H1 (cell line): ENCODE measurements at regions not wholly inside any gene's neighbourhood (a gene's known extent, or its start where the extent isn't known, plus 50 kb on each side); places are given as distances from the start of the nearest gene placed in this dataset.

ENCODE experiments used
- CTCF ChIA-PET: fragments of 300-600 bp; sonication (Branson Sonifier 250); formaldehyde crosslinking; loops from one replicate; lab custom pipeline; 2021; ENCODE audit not compliant: partially characterized antibody; lab: Charles Lee
- POLR2A ChIA-PET: fragments of 300-600 bp; sonication (Branson Sonifier 250); formaldehyde crosslinking; loops from one replicate; lab custom pipeline; 2021; ENCODE audit warnings: inconsistent platforms; ENCODE audit not compliant: partially characterized antibody; lab: Charles Lee
- DNase-seq, 2 experiments: peaks; one replicate each; pipeline versions ENCODE4 v3.0.0 to v3.0.0-alpha.2; 2010 to 2022; ENCODE audit warnings: low spot score in 2 of 2, low read depth in 1 of 2, mixed read lengths in 1 of 2
- FAIRE-seq: peaks from 2 replicates; lab custom pipeline; 2011; peaks lifted over from hg19 to GRCh38; lab: Jason Lieb, UNC
- H2AFZ ChIP-seq: 2 replicates; pipeline ENCODE4 v1.8.1; 2012; ENCODE audit warnings: low read length, inconsistent platforms
- H2AK5ac ChIP-seq: 2 replicates; pipeline ENCODE4 v1.6.1; 2013; ENCODE audit warnings: low read depth, low read length
- H2BK120ac ChIP-seq: replicated peaks from 2 replicates; pipeline ENCODE3; 2013; ENCODE audit warnings: low read depth, low read length, inconsistent platforms
- H2BK12ac ChIP-seq: 2 replicates; pipeline ENCODE4 v1.6.1; 2013; ENCODE audit warnings: low read depth, low read length
- H2BK15ac ChIP-seq: 2 replicates; pipeline ENCODE4 v1.6.1; 2013; ENCODE audit warnings: low read length
- H2BK20ac ChIP-seq: 2 replicates; pipeline ENCODE4 v1.6.1; 2013; ENCODE audit warnings: low read length
- H2BK5ac ChIP-seq: 2 replicates; pipeline ENCODE4 v1.6.1; 2013; ENCODE audit warnings: low read depth, low read length
- H3K14ac ChIP-seq: 2 replicates; pipeline ENCODE4 v1.6.1; 2013; ENCODE audit warnings: inconsistent platforms; ENCODE audit not compliant: insufficient read length
- H3K18ac ChIP-seq: 2 replicates; pipeline ENCODE4 v1.6.1; 2013; ENCODE audit warnings: low read length; ENCODE audit errors: extremely low read depth
- H3K23ac ChIP-seq: 2 replicates; pipeline ENCODE4 v1.6.1; 2013; ENCODE audit warnings: inconsistent platforms; ENCODE audit not compliant: insufficient read length
- H3K23me2 ChIP-seq: 2 replicates; pipeline ENCODE4 v1.6.1; 2013; ENCODE audit warnings: low read depth, low read length
- H3K27ac ChIP-seq: 2 replicates; pipeline ENCODE4 v1.6.1; 2011; ENCODE audit warnings: low read depth, low read length, inconsistent platforms
- H3K27me3 ChIP-seq, 4 experiments: replicated peaks in 1 of 4; 1 replicate in 1 of 4; 2 replicates in 3 of 4; pipeline versions ENCODE4 v1.6.1 to v1.8.1; 2011 to 2013; ENCODE audit warnings: low read length in 3 of 4, mild to moderate bottlenecking in 3 of 4, inconsistent platforms in 2 of 4, mixed read lengths in 2 of 4, moderate library complexity in 1 of 4; ENCODE audit not compliant: control insufficient read depth in 3 of 4, insufficient read depth in 3 of 4; ENCODE audit errors: extremely low read depth in 1 of 4
- H3K36me3 ChIP-seq, 4 experiments: 2 replicates each; pipeline versions ENCODE4 v1.6.1 to v1.8.1; 2011 to 2013; ENCODE audit warnings: mild to moderate bottlenecking in 4 of 4, low read length in 3 of 4, moderate library complexity in 2 of 4, control low read depth in 1 of 4, inconsistent platforms in 1 of 4; ENCODE audit not compliant: insufficient read depth in 4 of 4, control insufficient read depth in 2 of 4
- H3K4ac ChIP-seq: replicated peaks from 2 replicates; pipeline ENCODE3; 2013; ENCODE audit warnings: low read length, low read depth, mixed read lengths, inconsistent platforms; ENCODE audit not compliant: insufficient read length
- H3K4me1 ChIP-seq, 4 experiments: replicated peaks in 1 of 4; 1 replicate in 1 of 4; 2 replicates in 3 of 4; pipeline versions ENCODE4 v1.6.1 to v1.8.1; 2011 to 2013; ENCODE audit warnings: low read length in 3 of 4, inconsistent platforms in 2 of 4, mixed read lengths in 1 of 4; ENCODE audit not compliant: insufficient read depth in 4 of 4, control insufficient read depth in 3 of 4
- H3K4me2 ChIP-seq, 2 experiments: 2 replicates each; pipeline versions ENCODE4 v1.6.1 to v1.8.1; 2011 to 2013; ENCODE audit warnings: low read depth in 2 of 2, low read length in 2 of 2, control low read depth in 1 of 2, inconsistent platforms in 1 of 2, mild to moderate bottlenecking in 1 of 2; ENCODE audit not compliant: insufficient read depth in 1 of 2
- H3K4me3 ChIP-seq, 4 experiments: fragments of 200-600, 300-600 bp in 1 of 4; sonication (generic), shearing (Covaris generic), sonication (Bioruptor Twin) in 1 of 4; 2 replicates each; pipeline versions ENCODE4 v1.5.1 to v1.8.1; 2011 to 2016; ENCODE audit warnings: low read length in 4 of 4, low read depth in 3 of 4, control low read depth in 2 of 4, inconsistent platforms in 2 of 4, mild to moderate bottlenecking in 2 of 4, mixed read lengths in 1 of 4, moderate library complexity in 1 of 4; ENCODE audit not compliant: insufficient read depth in 2 of 4; ENCODE audit errors: extremely low read depth in 1 of 4
- H3K56ac ChIP-seq: replicated peaks from 2 replicates; pipeline ENCODE3; 2013; ENCODE audit warnings: low read depth, mild to moderate bottlenecking, mixed read lengths, low read length, inconsistent platforms; ENCODE audit not compliant: insufficient read length
- H3K79me1 ChIP-seq: 2 replicates; pipeline ENCODE4 v1.6.1; 2013; ENCODE audit warnings: low read depth, low read length, control low read depth
- H3K79me2 ChIP-seq, 2 experiments: 2 replicates each; pipeline versions ENCODE4 v1.6.1 to v1.8.1; 2012 to 2013; ENCODE audit warnings: low read length in 2 of 2, mild to moderate bottlenecking in 2 of 2, inconsistent platforms in 1 of 2; ENCODE audit not compliant: insufficient read depth in 2 of 2, control insufficient read depth in 1 of 2
- H3K9ac ChIP-seq, 4 experiments: replicated peaks in 1 of 4; 1 replicate in 1 of 4; 2 replicates in 3 of 4; pipeline versions ENCODE4 v1.6.1 to v1.8.1; 2011 to 2013; ENCODE audit warnings: low read depth in 3 of 4, low read length in 3 of 4, control low read depth in 2 of 4, mild to moderate bottlenecking in 2 of 4, moderate library complexity in 2 of 4, inconsistent platforms in 1 of 4; ENCODE audit errors: extremely low read depth in 1 of 4
- H3K9me3 ChIP-seq, 2 experiments: 2 replicates each; pipeline versions ENCODE4 v1.6.1 to v1.8.1; 2012 to 2013; ENCODE audit warnings: mild to moderate bottlenecking in 2 of 2, moderate library complexity in 2 of 2, control low read depth in 1 of 2, inconsistent platforms in 1 of 2, low read depth in 1 of 2, low read length in 1 of 2, mixed read lengths in 1 of 2; ENCODE audit not compliant: insufficient read depth in 2 of 2
- H4K20me1 ChIP-seq, 2 experiments: replicated peaks in 1 of 2; 2 replicates each; pipeline versions ENCODE3 to v1.8.1; 2011 to 2013; ENCODE audit warnings: inconsistent platforms in 2 of 2, low read length in 2 of 2, mild to moderate bottlenecking in 1 of 2; ENCODE audit not compliant: insufficient read depth in 2 of 2, control insufficient read depth in 1 of 2
- H4K5ac ChIP-seq: 2 replicates; pipeline ENCODE4 v1.6.1; 2013; ENCODE audit warnings: low read length, low read depth, mixed read lengths, inconsistent platforms; ENCODE audit not compliant: insufficient read length
- H4K8ac ChIP-seq: 2 replicates; pipeline ENCODE4 v1.8.0; 2013; ENCODE audit warnings: mild to moderate bottlenecking, moderate library complexity, low read length, inconsistent platforms; ENCODE audit not compliant: insufficient read depth; ENCODE audit errors: extremely low read depth
- H4K91ac ChIP-seq: replicated peaks from 2 replicates; pipeline ENCODE3; 2013; ENCODE audit warnings: low read length, mixed read lengths, inconsistent platforms; ENCODE audit not compliant: insufficient read length
- NANOG ChIP-seq: IDR thresholded peaks from 2 replicates; pipeline ENCODE4 v1.6.1; 2011; ENCODE audit warnings: low read length, low read depth, mild to moderate bottlenecking, inconsistent platforms; ENCODE audit not compliant: insufficient read depth, poor library complexity, severe bottlenecking
- RFX5 ChIP-seq: IDR thresholded peaks from 2 replicates; pipeline ENCODE4 v1.6.1; 2011; ENCODE audit warnings: low read depth, low read length, improper control_type of control experiment, borderline replicate concordance

- no peaks in the 10 kb centered on the region for H3K36me3 ChIP-seq
- H4K8ac ChIP-seq = no peak overlapping the region
- H3K23ac ChIP-seq = no peak overlapping the region
- no peak overlapping the region for H3K27ac ChIP-seq
- DNase-seq = no peak
- no peak for FAIRE-seq
- H3K4me1 ChIP-seq = no peaks in the 10 kb centered on the region
- TF ChIP-seq NANOG (no peak), RFX5 (no peak)
- H3K4ac ChIP-seq = no peak overlapping the region
- H2BK120ac ChIP-seq = no peak overlapping the region
- no peaks in the 10 kb centered on the region for H3K9me3 ChIP-seq
- no peak overlapping the region for H3K4me2 ChIP-seq
- H2BK15ac ChIP-seq = no peak overlapping the region
- no peak overlapping the region for H4K91ac ChIP-seq
- peaks cover 2% of the 10 kb centered on the region; the same call in 1 of the 2 replicates for H3K23me2 ChIP-seq
- H3K27me3 ChIP-seq = no peaks in the 10 kb centered on the region
- ChIA-PET CTCF (no interaction called here), POLR2A (interaction anchor here (1.1 kb wide), 1 partner anchor 11 kb away, joined by 3 read pairs; no protein-coding TSS in a partner anchor)
- no peak overlapping the region for H2AK5ac ChIP-seq
- no peak overlapping the region for H2BK5ac ChIP-seq
- H2BK12ac ChIP-seq = no peak overlapping the region
- H3K4me3 ChIP-seq = no peak overlapping the region
- no peaks in the 10 kb centered on the region for H3K79me1 ChIP-seq
- H3K56ac ChIP-seq = no peak overlapping the region
- no peaks in the 10 kb centered on the region for H4K20me1 ChIP-seq
- H3K79me2 ChIP-seq = no peaks in the 10 kb centered on the region
- no peak overlapping the region for H2BK20ac ChIP-seq
- H3K18ac ChIP-seq = no peak overlapping the region
- H2AFZ ChIP-seq = no peak overlapping the region
- no peak overlapping the region for H3K14ac ChIP-seq
- no peak overlapping the region for H3K9ac ChIP-seq
- H4K5ac ChIP-seq = no peak overlapping the region
These were observed 348.5 kb upstream of the INTU start for GRCh38 chr4:127284236-127284635.
